ENCODE measurements at regions not wholly inside any gene's neighbourhood (a gene's known extent, or its start where the extent isn't known, plus 50 kb on each side); places are given as distances from the start of the nearest gene placed in this dataset.

DNA sequence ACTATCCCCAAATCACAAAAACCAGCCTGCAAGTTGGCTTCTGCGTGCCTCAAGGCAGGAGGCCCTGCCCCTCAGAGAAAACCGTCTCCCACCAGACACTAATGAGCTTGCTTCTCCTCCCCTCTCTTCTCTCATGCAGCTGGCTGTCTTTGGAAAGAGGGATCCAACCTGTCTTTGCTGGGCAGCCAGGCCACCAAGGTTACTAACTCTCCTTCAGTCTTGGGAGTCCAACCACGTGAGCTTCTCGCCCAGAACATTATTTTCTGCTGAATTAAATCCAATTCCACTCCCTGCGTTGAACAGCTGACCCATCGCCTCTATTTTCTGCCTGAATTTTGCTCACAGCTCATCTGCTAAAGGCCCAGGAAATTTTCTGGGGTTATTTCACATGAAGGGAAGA is 291.3 kb upstream of the NCKAP5 start:
- no peak for DNase-seq (ENCODE audit: low read depth)
- no peak overlapping the region for H3K4me3 ChIP-seq (ENCODE audit: control insufficient read depth, low read depth, low read length)
- TF ChIP-seq, protein P1, sequence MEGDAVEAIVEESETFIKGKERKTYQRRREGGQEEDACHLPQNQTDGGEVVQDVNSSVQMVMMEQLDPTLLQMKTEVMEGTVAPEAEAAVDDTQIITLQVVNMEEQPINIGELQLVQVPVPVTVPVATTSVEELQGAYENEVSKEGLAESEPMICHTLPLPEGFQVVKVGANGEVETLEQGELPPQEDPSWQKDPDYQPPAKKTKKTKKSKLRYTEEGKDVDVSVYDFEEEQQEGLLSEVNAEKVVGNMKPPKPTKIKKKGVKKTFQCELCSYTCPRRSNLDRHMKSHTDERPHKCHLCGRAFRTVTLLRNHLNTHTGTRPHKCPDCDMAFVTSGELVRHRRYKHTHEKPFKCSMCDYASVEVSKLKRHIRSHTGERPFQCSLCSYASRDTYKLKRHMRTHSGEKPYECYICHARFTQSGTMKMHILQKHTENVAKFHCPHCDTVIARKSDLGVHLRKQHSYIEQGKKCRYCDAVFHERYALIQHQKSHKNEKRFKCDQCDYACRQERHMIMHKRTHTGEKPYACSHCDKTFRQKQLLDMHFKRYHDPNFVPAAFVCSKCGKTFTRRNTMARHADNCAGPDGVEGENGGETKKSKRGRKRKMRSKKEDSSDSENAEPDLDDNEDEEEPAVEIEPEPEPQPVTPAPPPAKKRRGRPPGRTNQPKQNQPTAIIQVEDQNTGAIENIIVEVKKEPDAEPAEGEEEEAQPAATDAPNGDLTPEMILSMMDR (IDR thresholded peaks at IDR 0.05; ENCODE audit: control insufficient read depth, insufficient read depth, low read depth, low read length, missing control alignments), result no peak

- H3K4me3 ChIP-seq (ENCODE audit: control insufficient read depth, low read depth, low read length), result no peak overlapping the region
- DNase-seq (ENCODE audit: low read depth), result no peak
- TF ChIP-seq, protein P1 (IDR thresholded peaks at IDR 0.05; ENCODE audit: control insufficient read depth, insufficient read depth, low read depth, low read length, missing control alignments), result no peak
These were observed 294.2 kb upstream of the NCKAP5 start for GRCh38 chr2:133862400-133862977.

- no peak for DNase-seq (ENCODE audit: low read depth)
- no peak overlapping the region for H3K4me3 ChIP-seq (ENCODE audit: control insufficient read depth, low read depth, low read length)
- TF ChIP-seq, protein P1 (IDR thresholded peaks at IDR 0.05; ENCODE audit: control insufficient read depth, insufficient read depth, low read depth, low read length, missing control alignments), result no peak
These were observed 295.0 kb upstream of the NCKAP5 start for GRCh38 chr2:133863106-133863800.

GRCh38 chr2:133865141-133865540 is 296.9 kb upstream of the NCKAP5 start:
- TF ChIP-seq, protein P1 (IDR thresholded peaks at IDR 0.05; ENCODE audit: control insufficient read depth, insufficient read depth, low read depth, low read length, missing control alignments), result no peak
- no peak for DNase-seq (ENCODE audit: low read depth)
- H3K4me3 ChIP-seq (ENCODE audit: control insufficient read depth, low read depth, low read length), result no peak overlapping the region

- no peak overlapping the region for H3K4me3 ChIP-seq (ENCODE audit: control insufficient read depth, low read depth, low read length)
- DNase-seq (ENCODE audit: low read depth), result no peak
- TF ChIP-seq, protein P1 (IDR thresholded peaks at IDR 0.05; ENCODE audit: control insufficient read depth, insufficient read depth, low read depth, low read length, missing control alignments), result no peak
These were observed 298.9 kb upstream of the NCKAP5 start for GRCh38 chr2:133867166-133867565.

DNA sequence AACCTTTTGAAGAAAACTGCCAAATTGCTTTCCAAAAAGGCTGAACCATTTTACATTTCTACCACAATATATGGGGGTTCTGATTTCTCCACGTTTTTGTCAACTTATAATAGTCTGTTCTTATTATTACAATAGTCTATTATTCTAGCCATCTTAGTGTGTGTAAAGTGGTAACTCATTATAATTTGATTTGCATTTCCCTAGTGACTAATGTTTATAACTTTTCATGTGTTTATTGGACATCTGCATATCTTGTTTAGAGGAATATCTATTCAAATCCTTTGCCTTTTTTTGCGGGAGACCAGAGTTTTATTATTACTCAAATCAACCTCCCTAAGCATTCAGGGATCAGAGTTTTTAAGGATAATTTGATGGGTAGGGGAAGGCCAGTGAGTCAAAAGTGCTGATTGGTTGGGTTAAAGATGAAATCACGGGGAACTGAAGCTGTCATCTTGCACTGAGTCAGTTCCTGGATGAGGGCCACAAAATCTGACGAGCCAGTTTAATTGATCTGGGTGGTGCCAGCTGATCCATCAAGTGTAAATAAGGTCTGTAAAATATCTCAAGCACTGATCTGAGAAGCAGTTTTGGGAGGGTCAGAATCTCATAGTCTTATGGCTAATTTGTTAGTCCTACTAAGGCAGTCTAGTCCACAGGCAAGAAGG is 303.4 kb upstream of the NCKAP5 start:
- no peak overlapping the region for H3K4me3 ChIP-seq (ENCODE audit: control insufficient read depth, low read depth, low read length)
- TF ChIP-seq, protein P1 (IDR thresholded peaks at IDR 0.05; ENCODE audit: control insufficient read depth, insufficient read depth, low read depth, low read length, missing control alignments), result no peak
- DNase-seq (ENCODE audit: low read depth), result no peak

Measured in AG09309 (cell line).